Endodermal cell (in vitro differentiated cells): ENCODE measurements at regions not wholly inside any gene's neighbourhood (a gene's known extent, or its start where the extent isn't known, plus 50 kb on each side); places are given as distances from the start of the nearest gene placed in this dataset.

ENCODE experiments used
- DNase-seq: peaks from one replicate; pipeline ENCODE4 v3.0.0-alpha.2; 2017
- H3K27ac ChIP-seq: 2 replicates; pipeline ENCODE4 v1.5.1; 2013; ENCODE audit warnings: mild to moderate bottlenecking, low read depth, low read length, moderate library complexity
- H3K27me3 ChIP-seq: 2 replicates; pipeline ENCODE4 v1.6.1; 2013; ENCODE audit warnings: mild to moderate bottlenecking, low read length, moderate library complexity; ENCODE audit not compliant: insufficient read depth, control insufficient read depth, poor library complexity, severe bottlenecking
- H3K36me3 ChIP-seq: 2 replicates; pipeline ENCODE4 v1.7.0; 2013; ENCODE audit warnings: mild to moderate bottlenecking, low read length, moderate library complexity; ENCODE audit not compliant: control insufficient read depth, insufficient read depth
- H3K4me1 ChIP-seq: one replicate; pipeline ENCODE4 v1.7.0; 2013; ENCODE audit warnings: low read length; ENCODE audit not compliant: control insufficient read depth, insufficient read depth
- H3K4me3 ChIP-seq: 2 replicates; pipeline ENCODE4 v1.5.1; 2013; ENCODE audit warnings: mild to moderate bottlenecking, low read length, moderate library complexity
- H3K9ac ChIP-seq: 2 replicates; pipeline ENCODE4 v1.6.1; 2013; ENCODE audit warnings: mild to moderate bottlenecking, low read length, moderate library complexity; ENCODE audit not compliant: poor library complexity, severe bottlenecking; ENCODE audit errors: extremely low read depth
- H3K9me3 ChIP-seq: 2 replicates; pipeline ENCODE4 v1.6.1; 2013; ENCODE audit warnings: mild to moderate bottlenecking, low read length, moderate library complexity; ENCODE audit not compliant: control insufficient read depth
- H3K27ac Mint-ChIP-seq: 2 replicates; pipeline ENCODE4 v1.8.0; 2020; ENCODE audit warnings: mixed read lengths
- H3K27me3 Mint-ChIP-seq: 2 replicates; pipeline ENCODE4 v1.8.0; 2021; ENCODE audit warnings: mild to moderate bottlenecking, mixed read lengths; ENCODE audit not compliant: insufficient read depth
- H3K36me3 Mint-ChIP-seq: 2 replicates; pipeline ENCODE4 v1.8.0; 2020; ENCODE audit warnings: low read depth, mixed read lengths
- H3K4me1 Mint-ChIP-seq: 2 replicates; pipeline ENCODE4 v1.8.0; 2020; ENCODE audit warnings: mixed read lengths
- H3K4me3 Mint-ChIP-seq: 2 replicates; pipeline ENCODE4 v1.8.0; 2020; ENCODE audit warnings: mild to moderate bottlenecking, moderate library complexity, mixed read lengths
- H3K9me3 Mint-ChIP-seq: 2 replicates; pipeline ENCODE4 v1.8.0; 2020; ENCODE audit warnings: mild to moderate bottlenecking, mixed read lengths
- CTCF ChIP-seq: fragments of 200-600 bp; sonication (generic); conservative IDR thresholded peaks from 2 replicates; pipeline ENCODE4 v1.5.0; 2021; ENCODE audit warnings: antibody characterized with exemption, mild to moderate bottlenecking
- WGBS, 2 experiments: methylation state at CpG; one replicate each; pipeline versions ENCODE4 v1.1.5 to v1.1.7; 2013; ENCODE audit warnings: missing lambda C conversion rate in 2 of 2, mixed read lengths in 1 of 2; ENCODE audit not compliant: insufficient coverage in 1 of 2, insufficient read length in 1 of 2; 5-methylcytosine and 5-hydroxymethylcytosine counted together

- Mint-ChIP-seq H3K27ac (no peak overlapping the region), H3K4me3 (no peak overlapping the region), H3K4me1 (peaks cover 13% of the 10 kb centered on the region), H3K27me3 (no peaks in the 10 kb centered on the region), H3K36me3 (peaks cover 3% of the 10 kb centered on the region), H3K9me3 (peaks cover 22% of the 10 kb centered on the region)
- Histone ChIP-seq H3K9ac (no peak overlapping the region), H3K36me3 (no peaks in the 10 kb centered on the region), H3K9me3 (peaks cover 12% of the 10 kb centered on the region), H3K4me3 (no peak overlapping the region), H3K27ac (no peak overlapping the region), H3K4me1 (no peaks in the 10 kb centered on the region), H3K27me3 (no peaks in the 10 kb centered on the region)
- no peak for DNase-seq
- 96% methylated on average over 6 of the region's 6 CpGs; no CpG with 5 or more reads in 1 of the 2 experiments for WGBS, 2 experiments
- no peak for TF ChIP-seq CTCF
Measured at GRCh38 chrX:6707497-6707896, 172.6 kb upstream of the VCX3A start.

GRCh38 chrX:6701085-6701484 lies 166.2 kb upstream of the VCX3A start:
- no peaks in the 10 kb centered on the region for H3K36me3 ChIP-seq
- H3K27ac Mint-ChIP-seq = no peak overlapping the region

GRCh38 chrX:6695717-6696116 lies 160.8 kb upstream of the VCX3A start:
- peaks cover 14% of the 10 kb centered on the region for H3K4me1 Mint-ChIP-seq
- no peak overlapping the region for H3K9ac ChIP-seq

More at GRCh38 chrX:6701085-6701484, 166.2 kb upstream of the VCX3A start:
- WGBS, 2 experiments = 95 to 100% methylated on average over 1 to 3 of the region's 4 CpGs
- Histone ChIP-seq H3K27ac (no peak overlapping the region), H3K4me1 (no peaks in the 10 kb centered on the region), H3K9ac (no peak overlapping the region), H3K27me3 (no peaks in the 10 kb centered on the region), H3K9me3 (peaks cover 6% of the 10 kb centered on the region), H3K4me3 (no peak overlapping the region)
- Mint-ChIP-seq H3K36me3 (peaks cover 3% of the 10 kb centered on the region), H3K27me3 (no peaks in the 10 kb centered on the region), H3K4me1 (no peaks in the 10 kb centered on the region), H3K4me3 (no peak overlapping the region), H3K9me3 (peaks cover 3% of the 10 kb centered on the region)
- DNase-seq = no peak
- no peak for TF ChIP-seq CTCF

More at GRCh38 chrX:6695717-6696116, 160.8 kb upstream of the VCX3A start:
- no peak for DNase-seq
- H3K27me3 Mint-ChIP-seq = no peaks in the 10 kb centered on the region
- H3K9me3 Mint-ChIP-seq = peaks cover 3% of the 10 kb centered on the region
- Histone ChIP-seq H3K27me3 (no peaks in the 10 kb centered on the region), H3K9me3 (no peaks in the 10 kb centered on the region), H3K4me3 (no peak overlapping the region), H3K4me1 (no peaks in the 10 kb centered on the region), H3K36me3 (no peaks in the 10 kb centered on the region), H3K27ac (no peak overlapping the region)
- 67% methylated on average over 3 of the region's 5 CpGs; no CpG with 5 or more reads in 1 of the 2 experiments for WGBS, 2 experiments
- no peaks in the 10 kb centered on the region for H3K36me3 Mint-ChIP-seq
- no peak overlapping the region for H3K4me3 Mint-ChIP-seq
- no peak overlapping the region for H3K27ac Mint-ChIP-seq
- no peak for TF ChIP-seq CTCF
